HepG2 (cell line): ENCODE measurements at regions not wholly inside any gene's neighbourhood (a gene's known extent, or its start where the extent isn't known, plus 50 kb on each side); places are given as distances from the start of the nearest gene placed in this dataset.

Experiments
- ATAC-seq: fragments of 200-7000 bp; cut with Tn5 transposase; 3 replicates; pipeline ENCODE4 v1.9.1; 2020; ENCODE audit warnings: mild to moderate bottlenecking, moderate library complexity
- BruUV-seq: library from RNA; stranded (reverse); fragments of 400-500 nt; replicated peaks from 2 replicates; lab custom pipeline; 2021; lab: Mats Ljungman, UMichigan
- CTCF ChIA-PET: fragments of 300-600 bp; formaldehyde crosslinking; extraction: SDS; loops from one replicate; lab custom pipeline; 2021; ENCODE audit warnings: low total read pairs, inconsistent platforms, low intra/inter-chr PET ratio; lab: Yijun Ruan, JAX
- POLR2A ChIA-PET: fragments of 350-600 bp; sonication (Branson Sonifier 250); formaldehyde crosslinking; loops from one replicate; lab custom pipeline; 2020; ENCODE audit warnings: antibody characterized with exemption, inconsistent platforms; lab: Yijun Ruan, JAX
- DNase-seq: peaks from one replicate; pipeline ENCODE4 v3.0.0-alpha.2; 2015; ENCODE audit warnings: low spot score
- FAIRE-seq: peaks from 3 replicates; lab custom pipeline; 2011; peaks lifted over from hg19 to GRCh38; lab: Jason Lieb, UNC
- H2AFZ ChIP-seq: one replicate; pipeline ENCODE4 v1.6.1; 2011; ENCODE audit warnings: low read length, inconsistent platforms
- H3K27ac ChIP-seq: fragments of 300-600 bp; 3 replicates; pipeline ENCODE4 v1.8.0; 2011; ENCODE audit warnings: mixed run types, mild to moderate bottlenecking, mixed read lengths, low read length, inconsistent platforms; ENCODE audit not compliant: insufficient read depth; ENCODE audit errors: extremely low read length
- H3K27me3 ChIP-seq, 2 experiments: fragments of 200-600 bp in 1 of 2; 2 replicates in 1 of 2; 3 replicates in 1 of 2; pipeline versions ENCODE4 v1.6.0 to v1.8.0; 2011; ENCODE audit warnings: low read length in 2 of 2, mild to moderate bottlenecking in 2 of 2, moderate library complexity in 2 of 2, inconsistent platforms in 1 of 2; ENCODE audit not compliant: insufficient read depth in 2 of 2, control insufficient read depth in 1 of 2
- H3K36me3 ChIP-seq, 2 experiments: fragments of 200-600 bp in 1 of 2; replicated peaks in 1 of 2; 2 replicates in 1 of 2; 3 replicates in 1 of 2; pipeline versions ENCODE4 v1.5.1 to v1.8.0; 2011; ENCODE audit warnings: low read length in 2 of 2, inconsistent platforms in 1 of 2; ENCODE audit not compliant: insufficient read depth in 2 of 2, control insufficient read depth in 1 of 2
- H3K4me1 ChIP-seq: 2 replicates; pipeline ENCODE4 v1.5.1; 2012; ENCODE audit warnings: low read length, inconsistent platforms; ENCODE audit not compliant: insufficient read depth
- H3K4me2 ChIP-seq: 2 replicates; pipeline ENCODE4 v1.6.0; 2011; ENCODE audit warnings: low read depth, low read length, inconsistent platforms
- H3K4me3 ChIP-seq, 3 experiments: fragments of 200-600 bp in 1 of 3; sonication (generic), shearing (Covaris generic) in 1 of 3; replicated peaks in 1 of 3; 2 replicates each; pipeline ENCODE4 v1.5.1; 2011 to 2016; ENCODE audit warnings: low read length in 3 of 3, inconsistent platforms in 2 of 3, low read depth in 2 of 3, mild to moderate bottlenecking in 2 of 3, control low read depth in 1 of 3, mixed read lengths in 1 of 3; ENCODE audit not compliant: insufficient read depth in 1 of 3
- H3K79me2 ChIP-seq: one replicate; pipeline ENCODE4 v1.6.1; 2011; ENCODE audit warnings: low read length, inconsistent platforms; ENCODE audit not compliant: insufficient read depth
- H3K9ac ChIP-seq: 2 replicates; pipeline ENCODE4 v1.6.0; 2011; ENCODE audit warnings: mild to moderate bottlenecking, low read depth, low read length, inconsistent platforms; ENCODE audit not compliant: insufficient read depth
- H3K9me3 ChIP-seq: 2 replicates; pipeline ENCODE4 v1.5.1; 2012; ENCODE audit warnings: mild to moderate bottlenecking, low read length
- H4K20me1 ChIP-seq: 2 replicates; pipeline ENCODE4 v1.6.0; 2011; ENCODE audit warnings: inconsistent platforms, mild to moderate bottlenecking, low read length, moderate library complexity; ENCODE audit not compliant: insufficient read depth
- CENPX ChIP-seq: sonication (generic); formaldehyde crosslinking; IDR thresholded peaks from 2 replicates; pipeline ENCODE4 v1.9.0; 2021; ENCODE audit warnings: mild to moderate bottlenecking, missing genetic modification reagents, moderate library complexity
- CREB3 ChIP-seq: sonication (generic); formaldehyde crosslinking; IDR thresholded peaks from 2 replicates; pipeline ENCODE4 v1.5.0; 2020; ENCODE audit warnings: missing genetic modification reagents
- FOXC1 ChIP-seq: sonication (generic); formaldehyde crosslinking; IDR thresholded peaks from 2 replicates; pipeline ENCODE4 v1.8.0; 2022; ENCODE audit warnings: mild to moderate bottlenecking, missing genetic modification reagents, borderline replicate concordance
- GATAD2A ChIP-seq: IDR thresholded peaks from 2 replicates; pipeline ENCODE4 v1.6.1; 2016
- HBP1 ChIP-seq: IDR thresholded peaks from 2 replicates; pipeline ENCODE4 v1.6.1; 2016; ENCODE audit warnings: low read depth, control low read depth
- HOXA7 ChIP-seq: sonication (generic); formaldehyde crosslinking; IDR thresholded peaks from 2 replicates; pipeline ENCODE4 v1.8.1; 2022; ENCODE audit warnings: mild to moderate bottlenecking, missing genetic modification reagents, moderate library complexity
- IRX3 ChIP-seq: sonication (generic); formaldehyde crosslinking; IDR thresholded peaks from 2 replicates; pipeline ENCODE4 v1.8.1; 2023; ENCODE audit warnings: mild to moderate bottlenecking, low read depth, missing genetic modification reagents, borderline replicate concordance
- MAF1 ChIP-seq: sonication (generic); formaldehyde crosslinking; IDR thresholded peaks from 2 replicates; pipeline ENCODE4 v1.5.0; 2020; ENCODE audit warnings: missing genetic modification reagents, borderline replicate concordance
- MTA1 ChIP-seq: sonication (generic); formaldehyde crosslinking; IDR thresholded peaks from 2 replicates; pipeline ENCODE4 v1.4.0; 2020; ENCODE audit warnings: missing genetic modification reagents, mild to moderate bottlenecking, borderline replicate concordance
- MTA3 ChIP-seq: sonication (generic); formaldehyde crosslinking; IDR thresholded peaks from 2 replicates; pipeline ENCODE4 v1.4.0; 2020; ENCODE audit warnings: missing genetic modification reagents
- MTF1 ChIP-seq: sonication (generic); formaldehyde crosslinking; IDR thresholded peaks from 2 replicates; pipeline ENCODE4 v1.5.0; 2020; ENCODE audit warnings: missing genetic modification reagents
- SNAI1 ChIP-seq: sonication (generic); formaldehyde crosslinking; IDR thresholded peaks from 2 replicates; pipeline ENCODE4 v1.5.0; 2020; ENCODE audit warnings: mild to moderate bottlenecking, missing genetic modification reagents, borderline replicate concordance
- ZBTB26 ChIP-seq: IDR thresholded peaks from 2 replicates; pipeline ENCODE4 v1.6.1; 2016; ENCODE audit warnings: missing compliant biosample characterization, missing genetic modification reagents, borderline replicate concordance
- ZNF720 ChIP-seq: sonication (generic); formaldehyde crosslinking; IDR thresholded peaks from 2 replicates; pipeline ENCODE4 v1.4.0; 2020; ENCODE audit warnings: missing genetic modification reagents
- ZNF776 ChIP-seq: sonication (generic); formaldehyde crosslinking; IDR thresholded peaks from 2 replicates; pipeline ENCODE4 v1.4.0; 2020; ENCODE audit warnings: mild to moderate bottlenecking, missing genetic modification reagents
- ZNF788 ChIP-seq: sonication (generic); formaldehyde crosslinking; IDR thresholded peaks from 2 replicates; pipeline ENCODE4 v1.5.0; 2020; ENCODE audit warnings: mild to moderate bottlenecking, missing genetic modification reagents, borderline replicate concordance
- WGBS: methylation state at CpG from one replicate; pipeline ENCODE4 v1.1.6; 2017; ENCODE audit warnings: low lambda C conversion rate; 5-methylcytosine and 5-hydroxymethylcytosine counted together
- in situ Hi-C: cut with HindIII; loops from 2 replicates; pipeline ENCODE4 v1.10.0; 2017; ENCODE audit warnings: low pct_unique_long_range_greater_than_20kb; ENCODE audit not compliant: extremely low pct_ligation_motif_present
- intact Hi-C: fragments of 100-400 bp; cut with micrococcal nuclease; formaldehyde crosslinking; loops from one replicate; pipeline ENCODE4 v1.10.0; 2022; ENCODE audit not compliant: unreplicated experiment

- FAIRE-seq = no peak
- POLR2A ChIA-PET = no interaction called here
- H3K36me3 ChIP-seq = no peaks in the 10 kb centered on the region
- no peak overlapping the region for H3K4me2 ChIP-seq
- H4K20me1 ChIP-seq = no peaks in the 10 kb centered on the region
- H3K4me1 ChIP-seq = no peaks in the 10 kb centered on the region
- H3K9ac ChIP-seq = no peak overlapping the region
- H3K27ac ChIP-seq = no peak overlapping the region
- TF ChIP-seq HOXA7 (no peak), HBP1 (CRISPR knock-in tag) (no peak), MTA1 (CRISPR knock-in tag) (no peak), CREB3 (CRISPR knock-in tag) (no peak), FOXC1 (CRISPR knock-in tag) (no peak), ZNF788 (CRISPR knock-in tag) (no peak), SNAI1 (CRISPR knock-in tag) (no peak), MAF1 (CRISPR knock-in tag) (no peak), CENPX (CRISPR knock-in tag) (no peak), MTF1 (CRISPR knock-in tag) (no peak), ZBTB26 (CRISPR knock-in tag) (no peak), GATAD2A (CRISPR knock-in tag) (no peak), IRX3 (CRISPR knock-in tag) (no peak), MTA3 (CRISPR knock-in tag) (no peak), ZNF776 (CRISPR knock-in tag) (no peak), ZNF720 (CRISPR knock-in tag) (no peak)
- no TSS peak for BruUV-seq
- peaks cover 8% of the 10 kb centered on the region; the same call in 1 of the 2 replicates for H3K9me3 ChIP-seq
- no peaks in the 10 kb centered on the region for H3K79me2 ChIP-seq
- in situ Hi-C loops = no loop called here
- no peak for DNase-seq
- ATAC-seq = no peak
- CTCF ChIA-PET = no interaction called here
- no peaks in the 10 kb centered on the region for H3K27me3 ChIP-seq
- 3% methylated on average over 1 of the region's 1 CpG for WGBS
- no peak overlapping the region for H3K4me3 ChIP-seq
- intact Hi-C loops = no loop called here
- no peak overlapping the region for H2AFZ ChIP-seq
Measured at GRCh38 chr3:174697310-174697709, 161.8 kb upstream of the NAALADL2 start.
